ENCODE measurements at regions not wholly inside any gene's neighbourhood (a gene's known extent, or its start where the extent isn't known, plus 50 kb on each side); places are given as distances from the start of the nearest gene placed in this dataset.
"Not testable (repeated sequence)": the region's sequence is repeated elsewhere in the genome, so short reads cannot be mapped to it uniquely, and the experiment has no call there.

GRCh38 chr13:65240773-65241172, 1989.4 kb downstream of the PCDH9 start:
- Histone ChIP-seq H3K27me3 (peaks cover 2% of the 10 kb centered on the region), H3K27ac (no peak overlapping the region), H3K4me3 (no peak overlapping the region), H3K9me3 (no peaks in the 10 kb centered on the region), H3K36me3 (no peaks in the 10 kb centered on the region), H3K4me1 (ENCODE audit: insufficient read depth) (no peaks in the 10 kb centered on the region)
- 88 to 94% (median 92%) methylated on average over 1 of the region's 1 CpG for WGBS, 3 donors
- intact Hi-C loops (cut with DNase I): no loop called here
- TF ChIP-seq POLR2A (IDR thresholded peaks at IDR 0.05) (no peak), EP300 (IDR thresholded peaks at IDR 0.05) (no peak), CTCF (IDR thresholded peaks at IDR 0.05) (no peak)
- DNase-seq: no peak

DNA sequence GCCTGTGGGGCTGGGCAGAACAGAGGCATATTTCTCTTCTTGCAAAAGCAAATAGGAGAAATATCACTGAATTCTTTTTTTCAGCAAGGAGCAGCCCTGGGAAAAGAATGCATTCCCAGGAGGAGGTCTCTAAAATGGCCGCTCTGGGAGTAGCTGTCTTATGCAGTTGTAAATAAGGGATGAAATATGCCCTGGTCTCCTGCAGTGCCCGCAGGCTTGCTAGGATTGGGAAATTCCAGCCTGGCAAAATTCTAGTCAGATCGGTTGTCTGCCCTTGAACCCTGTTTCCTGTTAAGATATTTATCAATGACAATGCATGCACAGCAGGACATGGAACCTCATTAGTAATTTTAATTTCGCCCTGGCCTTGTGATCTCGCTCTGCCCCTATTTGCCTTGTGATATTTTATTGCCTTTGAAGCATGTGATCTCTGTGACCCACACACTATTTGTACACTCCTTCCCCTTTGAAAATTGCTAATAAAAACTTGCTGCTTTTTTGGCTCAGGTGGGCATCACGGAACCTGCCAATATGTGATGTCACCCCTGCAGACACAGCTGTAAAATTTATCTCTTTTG, 1993.2 kb downstream of the PCDH9 start:
- WGBS, 3 donors: 71 to 77% (median 75%) methylated on average over 6 of the region's 6 CpGs
- Histone ChIP-seq H3K4me3 (no peak overlapping the region), H3K27ac (no peak overlapping the region), H3K4me1 (ENCODE audit: insufficient read depth) (no peaks in the 10 kb centered on the region), H3K9me3 (no peaks in the 10 kb centered on the region), H3K27me3 (peaks cover 2% of the 10 kb centered on the region), H3K36me3 (no peaks in the 10 kb centered on the region)
- no peak for DNase-seq
- TF ChIP-seq POLR2A (IDR thresholded peaks at IDR 0.05) (no peak), CTCF (IDR thresholded peaks at IDR 0.05) (no peak), EP300 (IDR thresholded peaks at IDR 0.05) (no peak)
- intact Hi-C loops (cut with DNase I): no loop called here

DNA sequence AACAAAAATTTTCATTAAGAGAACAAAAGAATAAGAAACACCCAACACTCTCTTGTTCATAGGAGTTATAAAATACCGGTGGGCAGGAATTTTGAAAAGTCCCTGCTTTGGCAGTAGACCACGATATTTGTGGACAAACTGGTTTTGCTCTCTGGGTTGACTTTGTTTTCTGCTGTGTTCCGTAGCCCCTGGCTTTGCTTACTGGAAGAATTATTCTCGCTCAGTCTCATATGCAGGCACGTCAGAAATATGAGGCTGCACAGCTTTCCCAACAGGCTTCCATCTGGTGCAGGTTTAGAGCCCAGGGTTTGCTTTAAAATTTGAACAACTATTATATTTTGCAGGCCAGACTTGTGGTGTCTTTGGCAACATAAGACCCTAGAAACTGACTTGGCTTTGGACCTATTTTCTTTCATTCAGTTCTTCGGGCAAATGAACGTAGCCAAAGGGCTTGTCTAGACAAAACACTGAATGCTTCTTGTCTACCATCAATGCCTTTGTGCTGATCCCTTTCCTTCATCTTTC, 2012.6 kb downstream of the PCDH9 start:
- no peaks in the 10 kb centered on the region for H3K4me1 ChIP-seq (ENCODE audit: insufficient read depth)
- H3K9me3 ChIP-seq: no peaks in the 10 kb centered on the region
- H3K27me3 ChIP-seq: no peaks in the 10 kb centered on the region
- no peak for DNase-seq
- TF ChIP-seq CTCF (IDR thresholded peaks at IDR 0.05) (no peak), EP300 (IDR thresholded peaks at IDR 0.05) (no peak), POLR2A (IDR thresholded peaks at IDR 0.05) (no peak)
- H3K27ac ChIP-seq: no peak overlapping the region
- no peak overlapping the region for H3K4me3 ChIP-seq
- no peaks in the 10 kb centered on the region for H3K36me3 ChIP-seq
- WGBS, 3 donors: 86 to 93% (median 92%) methylated on average over 7 of the region's 7 CpGs
- intact Hi-C loops (cut with DNase I): no loop called here

DNA sequence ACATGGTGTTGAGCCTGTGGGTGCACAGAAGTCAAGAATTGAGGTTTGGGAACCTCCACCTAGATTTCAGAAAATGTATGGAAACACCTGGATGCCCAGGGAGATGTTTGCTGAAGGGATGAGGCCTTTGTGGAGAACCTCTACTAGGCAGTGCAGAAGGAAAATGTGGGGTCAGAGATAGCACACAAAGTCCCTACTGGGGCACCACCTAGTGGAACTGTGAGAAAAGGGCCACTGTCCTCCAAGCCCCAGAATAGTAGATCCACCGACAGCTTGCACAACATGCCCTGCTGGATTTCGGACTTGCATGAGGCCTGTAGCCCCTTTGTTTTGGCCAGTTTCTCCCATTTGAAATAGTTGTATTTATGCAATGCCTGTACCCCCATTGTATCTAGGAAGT, 2027.3 kb downstream of the PCDH9 start:
- H3K4me3 ChIP-seq; H3K27ac ChIP-seq; intact Hi-C loops (cut with DNase I); H3K4me1 ChIP-seq (ENCODE audit: insufficient read depth); DNase-seq; H3K36me3 ChIP-seq; H3K27me3 ChIP-seq; H3K9me3 ChIP-seq: not testable (repeated sequence)
- 94 to 97% (median 97%) methylated on average over 2 of the region's 2 CpGs for WGBS, 3 donors

DNA sequence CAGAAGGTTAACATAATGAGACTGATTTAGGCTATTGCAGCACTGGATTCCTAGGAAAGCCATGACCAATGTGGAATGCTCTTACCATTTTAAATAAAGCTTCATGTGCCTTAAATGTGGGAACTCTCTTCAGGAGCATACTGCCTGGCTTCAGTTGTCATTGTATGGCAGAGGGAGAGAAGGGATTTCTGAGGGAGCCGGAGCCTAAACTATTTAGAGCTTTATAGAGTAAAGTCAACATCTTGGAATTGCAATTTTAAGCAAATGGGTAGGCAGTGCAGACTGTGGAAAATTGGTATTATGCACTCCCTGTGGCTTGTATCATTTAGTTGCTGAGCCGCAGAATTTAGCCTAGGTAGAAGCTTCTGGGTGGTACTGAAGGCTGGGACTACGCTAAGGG, 2041.4 kb downstream of the PCDH9 start:
- no peak overlapping the region for H3K4me3 ChIP-seq
- no peaks in the 10 kb centered on the region for H3K9me3 ChIP-seq
- no peaks in the 10 kb centered on the region for H3K4me1 ChIP-seq (ENCODE audit: insufficient read depth)
- H3K36me3 ChIP-seq: no peaks in the 10 kb centered on the region
- 87 to 96% (median 88%) methylated on average over 3 of the region's 3 CpGs for WGBS, 3 donors
- H3K27me3 ChIP-seq: no peaks in the 10 kb centered on the region
- no peak overlapping the region for H3K27ac ChIP-seq
- intact Hi-C loops (cut with DNase I): no loop called here
- no peak for TF ChIP-seq CTCF (IDR thresholded peaks at IDR 0.05)
- TF ChIP-seq EP300 (IDR thresholded peaks at IDR 0.05): no peak
- TF ChIP-seq POLR2A (IDR thresholded peaks at IDR 0.05): no peak
- no peak for DNase-seq

Data from ovary (tissue), 7 donors.